ENCODE measurements at regions not wholly inside any gene's neighbourhood (a gene's known extent, or its start where the extent isn't known, plus 50 kb on each side); places are given as distances from the start of the nearest gene placed in this dataset.

- H3K4me3 Mint-ChIP-seq = no peak overlapping the region
- peaks cover 9% of the 10 kb centered on the region for H3K9me3 Mint-ChIP-seq
Observed at GRCh38 chr2:8394569-8395359, 287.1 kb upstream of the ID2 start.

DNA sequence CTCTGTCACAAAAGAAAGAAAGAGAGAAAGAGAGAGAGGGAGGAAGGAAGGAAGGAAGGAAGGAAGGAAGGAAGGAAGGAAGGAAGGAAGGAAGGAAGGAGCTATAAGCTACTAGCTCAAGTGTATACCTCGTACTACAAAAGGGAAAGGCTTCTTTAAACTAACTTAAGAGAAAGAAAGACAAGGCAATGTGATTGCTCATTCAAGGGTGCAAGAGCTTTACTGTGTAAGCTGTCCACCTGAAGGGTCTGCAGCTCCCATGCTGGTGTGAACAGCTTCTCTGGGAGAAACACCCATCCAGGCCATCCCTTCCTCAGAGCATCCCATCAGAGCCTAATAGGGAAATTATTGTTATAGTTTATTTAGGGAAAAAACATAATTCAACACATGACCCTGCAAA lies 286.1 kb upstream of the ID2 start:
- Mint-ChIP-seq H3K9me3 (peaks cover 9% of the 10 kb centered on the region), H3K27ac (no peak overlapping the region), H3K4me3 (no peak overlapping the region)

More at GRCh38 chr2:8394569-8395359, 287.1 kb upstream of the ID2 start:
- H3K36me3 Mint-ChIP-seq (ENCODE audit: low read depth) = no peaks in the 10 kb centered on the region
- peak overlapping the region; percentile 0 for H3K27ac Mint-ChIP-seq
- H3K4me1 Mint-ChIP-seq (ENCODE audit: low read depth) = peaks cover 8% of the 10 kb centered on the region
- no peaks in the 10 kb centered on the region for H3K27me3 Mint-ChIP-seq

GRCh38 chr2:8398040-8398668 lies 283.7 kb upstream of the ID2 start:
- no peaks in the 10 kb centered on the region for H3K36me3 Mint-ChIP-seq (ENCODE audit: low read depth)
- H3K9me3 Mint-ChIP-seq = peaks cover 9% of the 10 kb centered on the region
- no peak overlapping the region for H3K27ac Mint-ChIP-seq
- H3K27me3 Mint-ChIP-seq = no peaks in the 10 kb centered on the region
- peaks cover 4% of the 10 kb centered on the region for H3K4me1 Mint-ChIP-seq (ENCODE audit: low read depth)
- H3K4me3 Mint-ChIP-seq = no peak overlapping the region

More for the DNA sequence above, 286.1 kb upstream of the ID2 start:
- Mint-ChIP-seq H3K36me3 (ENCODE audit: low read depth) (no peaks in the 10 kb centered on the region), H3K4me1 (ENCODE audit: low read depth) (peaks cover 4% of the 10 kb centered on the region), H3K27me3 (no peaks in the 10 kb centered on the region)

DNA sequence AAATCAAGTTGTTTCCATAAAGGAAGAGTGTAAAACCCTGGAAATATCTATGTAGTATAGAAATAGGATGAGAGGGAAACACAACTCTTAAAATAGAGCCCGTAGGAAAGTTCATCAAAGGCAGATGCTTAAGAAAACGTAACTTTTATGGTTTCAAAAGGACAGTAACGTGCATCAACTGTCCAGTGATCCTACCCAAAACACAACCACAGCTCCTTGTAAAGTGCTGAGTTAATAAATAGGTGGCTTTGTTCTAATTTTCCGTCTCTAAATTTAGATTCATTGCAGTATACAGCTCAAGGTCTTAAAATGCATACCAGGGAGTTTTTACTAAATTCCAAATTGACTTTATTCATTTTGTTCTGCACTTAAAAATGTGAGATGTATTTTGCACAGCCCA lies 282.1 kb upstream of the ID2 start:
- Mint-ChIP-seq H3K4me1 (ENCODE audit: low read depth) (peaks cover 4% of the 10 kb centered on the region), H3K36me3 (ENCODE audit: low read depth) (no peaks in the 10 kb centered on the region), H3K4me3 (no peak overlapping the region), H3K9me3 (peaks cover 9% of the 10 kb centered on the region), H3K27me3 (peaks cover 5% of the 10 kb centered on the region), H3K27ac (no peak overlapping the region)

DNA sequence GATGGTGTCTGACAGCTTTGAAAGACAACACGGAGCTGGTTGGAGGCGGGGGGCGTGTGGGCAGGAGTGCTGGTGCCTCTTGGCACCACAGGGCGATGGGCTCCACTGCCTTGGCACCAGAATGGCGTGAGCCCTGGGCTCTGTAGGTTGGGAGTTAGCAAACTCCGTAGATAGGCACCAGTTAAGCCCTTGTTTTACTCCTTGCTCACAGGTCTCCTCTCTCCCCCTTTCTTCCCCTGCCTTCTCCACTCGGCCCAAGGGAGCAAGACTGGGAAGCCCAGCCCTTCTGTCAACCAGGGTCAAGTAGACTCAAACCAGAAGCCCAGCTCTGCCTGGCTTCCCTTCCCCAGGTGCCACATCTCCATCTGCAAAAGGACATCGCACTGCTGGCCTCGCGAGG lies 281.7 kb upstream of the ID2 start:
- no peak overlapping the region for H3K27ac Mint-ChIP-seq
- H3K4me3 Mint-ChIP-seq = no peak overlapping the region

DNA sequence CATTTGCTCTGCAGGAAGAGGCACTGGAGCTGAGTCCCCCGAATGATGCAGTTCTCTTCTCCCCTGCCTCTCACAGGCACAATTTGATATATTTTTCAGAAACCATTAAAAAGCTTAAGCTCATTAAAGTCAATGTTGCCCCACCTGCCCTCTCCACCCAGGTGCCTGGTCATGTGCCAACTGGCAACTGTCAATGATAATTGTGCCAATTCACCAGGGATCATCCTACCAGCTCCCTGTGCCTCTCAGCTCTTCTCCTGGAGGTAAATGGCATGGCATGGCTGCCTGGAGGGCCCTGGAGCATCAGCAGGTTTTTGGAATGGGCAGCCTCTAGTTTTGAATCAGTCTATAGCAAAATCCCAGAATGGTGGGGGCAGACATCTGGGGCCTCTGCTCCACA lies 279.6 kb upstream of the ID2 start:
- Mint-ChIP-seq H3K27ac (no peak overlapping the region), H3K4me1 (ENCODE audit: low read depth) (no peaks in the 10 kb centered on the region), H3K9me3 (peaks cover 9% of the 10 kb centered on the region), H3K4me3 (no peak overlapping the region), H3K27me3 (peaks cover 8% of the 10 kb centered on the region), H3K36me3 (ENCODE audit: low read depth) (no peaks in the 10 kb centered on the region)

More for the DNA sequence above, 281.7 kb upstream of the ID2 start:
- Mint-ChIP-seq H3K27me3 (peaks cover 5% of the 10 kb centered on the region), H3K9me3 (peaks cover 9% of the 10 kb centered on the region), H3K36me3 (ENCODE audit: low read depth) (no peaks in the 10 kb centered on the region), H3K4me1 (ENCODE audit: low read depth) (peaks cover 4% of the 10 kb centered on the region)

DNA sequence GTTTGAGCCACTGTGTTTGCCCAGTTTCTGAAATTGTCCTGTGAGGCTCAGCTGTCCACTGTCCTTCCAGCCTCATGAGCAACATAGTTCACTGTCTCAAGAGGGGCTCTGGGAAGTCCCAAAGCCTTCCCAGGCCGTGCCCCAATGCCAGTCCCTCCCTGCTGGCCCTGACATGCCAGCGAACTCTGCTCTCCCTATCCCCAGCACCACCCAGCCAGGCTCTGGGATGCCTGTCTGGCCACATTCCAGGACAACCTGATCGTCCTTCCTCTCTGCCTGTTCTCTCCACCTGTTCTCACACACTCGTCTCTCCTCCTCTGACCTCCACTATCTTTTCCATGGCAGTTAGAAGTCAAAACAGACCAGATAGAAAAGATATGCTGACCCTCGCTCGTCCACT lies 278.0 kb upstream of the ID2 start:
- peaks cover 14% of the 10 kb centered on the region for H3K4me1 Mint-ChIP-seq (ENCODE audit: low read depth)
- peaks cover 2% of the 10 kb centered on the region for H3K9me3 Mint-ChIP-seq
- H3K27me3 Mint-ChIP-seq = peaks cover 8% of the 10 kb centered on the region
- H3K4me3 Mint-ChIP-seq = no peak overlapping the region
- no peaks in the 10 kb centered on the region for H3K36me3 Mint-ChIP-seq (ENCODE audit: low read depth)
- H3K27ac Mint-ChIP-seq = no peak overlapping the region

DNA sequence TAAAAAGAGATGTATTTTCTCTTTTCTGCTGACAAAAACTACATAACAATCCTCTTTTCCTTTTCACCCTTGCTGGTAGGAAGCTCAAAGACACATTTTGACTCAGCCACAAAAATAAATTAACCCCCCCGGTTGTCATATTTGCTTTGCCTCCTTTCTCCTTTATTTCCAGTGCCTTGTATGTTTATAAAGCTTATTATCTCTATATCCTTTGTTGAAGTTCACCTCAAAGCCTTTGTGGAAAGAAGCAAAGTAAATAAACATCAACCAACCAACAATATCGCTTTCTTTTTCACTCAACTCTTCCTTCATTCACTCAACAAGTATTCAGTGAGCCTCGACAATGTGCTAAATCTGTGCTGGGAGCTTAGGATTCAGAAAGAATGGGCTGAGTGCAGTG lies 276.5 kb upstream of the ID2 start:
- Mint-ChIP-seq H3K27ac (peak overlapping the region; percentile 29), H3K9me3 (no peaks in the 10 kb centered on the region), H3K27me3 (peaks cover 8% of the 10 kb centered on the region), H3K36me3 (ENCODE audit: low read depth) (no peaks in the 10 kb centered on the region), H3K4me3 (no peak overlapping the region), H3K4me1 (ENCODE audit: low read depth) (peaks cover 29% of the 10 kb centered on the region)

GRCh38 chr2:8406271-8406670 lies 275.6 kb upstream of the ID2 start:
- Mint-ChIP-seq H3K36me3 (ENCODE audit: low read depth) (no peaks in the 10 kb centered on the region), H3K27ac (no peak overlapping the region), H3K9me3 (no peaks in the 10 kb centered on the region), H3K27me3 (peaks cover 10% of the 10 kb centered on the region), H3K4me1 (ENCODE audit: low read depth) (peaks cover 31% of the 10 kb centered on the region), H3K4me3 (no peak overlapping the region)

DNA sequence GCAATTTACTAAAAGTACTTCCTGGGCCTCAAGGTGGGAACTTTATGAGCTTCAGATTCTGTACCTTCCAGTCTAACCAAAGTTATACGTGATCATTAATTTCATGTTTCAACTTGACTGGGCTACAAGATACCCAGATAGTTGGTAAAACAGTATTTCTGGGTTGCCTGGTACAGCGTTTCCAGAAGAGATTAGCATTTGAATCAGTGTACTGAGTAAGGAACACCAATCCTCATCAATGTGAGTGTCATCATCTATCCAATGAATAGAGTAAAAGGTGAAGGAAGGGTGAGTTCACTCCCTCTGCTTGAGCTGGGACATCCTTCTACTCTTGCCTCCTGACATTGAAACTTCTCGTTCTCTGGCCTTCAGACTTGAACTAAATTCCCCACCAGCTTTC lies 274.5 kb upstream of the ID2 start:
- H3K4me1 Mint-ChIP-seq (ENCODE audit: low read depth) = peaks cover 31% of the 10 kb centered on the region
- no peak overlapping the region for H3K4me3 Mint-ChIP-seq
- H3K36me3 Mint-ChIP-seq (ENCODE audit: low read depth) = no peaks in the 10 kb centered on the region
- H3K9me3 Mint-ChIP-seq = no peaks in the 10 kb centered on the region
- peak overlapping the region; percentile 1 for H3K27ac Mint-ChIP-seq
- H3K27me3 Mint-ChIP-seq = peaks cover 15% of the 10 kb centered on the region

DNA sequence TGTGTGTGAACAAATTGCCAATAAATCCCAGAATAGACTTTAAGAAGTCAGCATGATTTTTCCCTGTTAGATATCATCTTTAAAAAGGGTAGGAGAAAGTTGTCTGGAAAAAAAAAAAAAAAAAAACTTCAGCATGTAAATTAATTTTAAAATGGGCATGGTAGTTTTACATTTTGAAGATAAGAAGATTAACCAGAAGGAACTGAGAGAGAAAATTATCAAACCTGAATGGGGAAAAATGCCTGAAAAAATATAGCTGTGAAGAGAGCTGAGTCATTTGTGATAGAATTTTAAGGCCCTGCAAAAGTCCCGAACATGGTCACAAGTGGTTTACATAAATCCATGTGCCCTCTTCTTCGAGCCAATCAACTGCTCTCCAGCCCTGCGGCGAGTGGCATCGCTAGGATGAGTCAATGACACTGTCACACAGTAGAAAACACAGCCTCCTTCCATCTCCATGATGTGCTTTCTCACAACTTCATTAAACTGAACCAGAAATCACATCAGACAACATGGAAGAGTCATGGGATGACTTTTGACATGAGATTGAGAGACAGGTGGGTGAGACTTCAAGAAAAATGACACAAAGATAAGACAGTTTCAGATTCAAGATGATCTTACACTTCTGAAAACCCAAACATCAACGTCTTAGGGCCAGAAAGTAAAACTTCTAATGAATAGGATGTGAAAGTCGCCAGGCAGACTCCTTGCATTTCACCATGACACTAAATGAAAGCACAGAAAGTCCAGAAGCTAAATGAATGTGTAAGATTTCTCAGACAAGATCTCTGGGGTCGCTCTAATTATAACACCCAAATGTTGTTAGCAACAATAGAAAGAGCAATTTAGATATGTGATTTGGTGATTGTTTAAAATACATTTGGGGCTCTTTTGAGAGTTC lies 273.0 kb upstream of the ID2 start:
- H3K27ac Mint-ChIP-seq = peak overlapping the region; percentile 85
- H3K4me3 Mint-ChIP-seq = peak overlapping the region; percentile 50
- H3K9me3 Mint-ChIP-seq = no peaks in the 10 kb centered on the region
- no peaks in the 10 kb centered on the region for H3K36me3 Mint-ChIP-seq (ENCODE audit: low read depth)
- peaks cover 34% of the 10 kb centered on the region for H3K4me1 Mint-ChIP-seq (ENCODE audit: low read depth)
- peaks cover 18% of the 10 kb centered on the region for H3K27me3 Mint-ChIP-seq

DNA sequence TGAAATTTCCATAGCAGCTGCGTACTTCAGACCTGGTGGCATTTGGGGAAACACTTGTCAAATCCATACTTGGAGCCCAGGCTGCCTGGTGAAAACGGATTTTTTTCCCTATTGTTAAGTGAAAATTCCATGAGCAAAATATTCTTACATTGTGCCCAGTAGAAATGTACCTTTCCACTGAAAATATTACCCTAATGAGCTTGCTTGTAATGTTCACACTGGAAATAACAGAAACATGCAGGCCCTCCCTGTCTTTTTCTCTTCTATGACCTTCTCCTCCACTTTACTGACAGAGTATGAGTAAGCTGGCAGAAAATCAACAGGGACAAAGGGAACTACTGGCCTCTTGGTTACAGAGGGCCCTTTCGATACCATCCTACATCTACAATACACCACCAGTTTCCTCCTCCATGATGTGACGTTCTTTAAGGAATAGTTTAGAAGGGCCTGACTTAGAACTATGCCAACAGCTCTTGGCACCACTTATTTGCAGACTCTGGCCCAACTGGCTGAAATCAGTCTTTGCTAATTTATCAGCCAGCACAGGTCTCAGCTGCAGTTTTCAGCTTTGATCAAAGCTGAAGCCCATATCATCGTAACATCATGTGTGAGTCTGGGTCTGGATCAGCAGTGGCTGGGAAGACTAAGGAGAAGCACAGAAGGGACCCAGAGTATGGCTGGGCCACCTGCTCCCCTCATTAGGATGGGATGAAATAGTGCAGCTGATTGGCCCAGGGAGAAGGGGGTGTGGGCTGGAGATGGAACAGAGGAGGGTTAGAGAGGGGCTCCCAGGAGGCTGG lies 272.2 kb upstream of the ID2 start:
- Mint-ChIP-seq H3K36me3 (ENCODE audit: low read depth) (no peaks in the 10 kb centered on the region), H3K27ac (peak overlapping the region; percentile 85), H3K4me3 (peak overlapping the region; percentile 50), H3K27me3 (peaks cover 14% of the 10 kb centered on the region), H3K9me3 (no peaks in the 10 kb centered on the region), H3K4me1 (ENCODE audit: low read depth) (peaks cover 34% of the 10 kb centered on the region)

DNA sequence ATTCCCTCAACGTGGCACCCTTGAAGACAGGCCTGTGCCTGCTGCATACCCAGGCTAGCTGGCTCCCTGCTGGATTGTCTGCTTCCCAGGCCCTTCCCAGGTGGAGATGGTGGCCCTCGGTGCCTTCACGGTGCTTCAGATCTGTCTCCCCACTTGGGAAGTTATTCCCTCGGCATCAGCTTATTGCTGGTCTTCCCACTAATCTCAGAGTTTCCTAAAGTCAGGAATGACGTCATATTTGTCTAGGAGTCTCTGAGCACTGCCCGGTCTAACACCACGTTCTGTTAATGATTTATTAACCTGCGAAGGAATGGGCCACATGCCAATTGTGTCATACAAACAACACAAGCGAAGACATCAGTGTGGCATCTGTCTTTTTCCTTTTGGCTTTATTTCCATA lies 269.8 kb upstream of the ID2 start:
- Mint-ChIP-seq H3K9me3 (no peaks in the 10 kb centered on the region), H3K4me3 (no peak overlapping the region), H3K27me3 (peaks cover 14% of the 10 kb centered on the region), H3K36me3 (ENCODE audit: low read depth) (no peaks in the 10 kb centered on the region), H3K27ac (no peak overlapping the region), H3K4me1 (ENCODE audit: low read depth) (peaks cover 34% of the 10 kb centered on the region)

DNA sequence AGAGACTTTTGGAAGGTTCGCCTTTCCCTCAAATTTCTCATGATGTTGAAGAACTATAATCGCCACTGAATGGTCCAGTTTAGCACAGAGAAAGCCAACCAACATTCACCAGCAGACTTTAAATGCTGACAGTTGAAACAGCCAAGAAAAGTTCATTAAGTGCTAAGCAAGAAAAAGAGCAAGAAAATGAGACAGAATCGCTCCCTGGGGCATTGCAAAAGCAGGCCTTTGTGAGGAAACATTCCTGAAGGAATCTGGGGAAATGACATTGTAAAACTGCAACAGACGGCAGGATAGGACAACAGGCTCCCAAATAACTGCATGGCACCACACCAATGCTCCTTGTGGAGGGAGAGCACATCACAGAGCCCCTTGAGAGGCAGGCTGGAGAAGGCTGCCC lies 269.3 kb upstream of the ID2 start:
- Mint-ChIP-seq H3K9me3 (no peaks in the 10 kb centered on the region), H3K27ac (no peak overlapping the region), H3K27me3 (peaks cover 14% of the 10 kb centered on the region), H3K36me3 (ENCODE audit: low read depth) (no peaks in the 10 kb centered on the region), H3K4me1 (ENCODE audit: low read depth) (peaks cover 32% of the 10 kb centered on the region), H3K4me3 (no peak overlapping the region)
